ENCODE measurements at regions not wholly inside any gene's neighbourhood (a gene's known extent, or its start where the extent isn't known, plus 50 kb on each side); places are given as distances from the start of the nearest gene placed in this dataset.

DNA sequence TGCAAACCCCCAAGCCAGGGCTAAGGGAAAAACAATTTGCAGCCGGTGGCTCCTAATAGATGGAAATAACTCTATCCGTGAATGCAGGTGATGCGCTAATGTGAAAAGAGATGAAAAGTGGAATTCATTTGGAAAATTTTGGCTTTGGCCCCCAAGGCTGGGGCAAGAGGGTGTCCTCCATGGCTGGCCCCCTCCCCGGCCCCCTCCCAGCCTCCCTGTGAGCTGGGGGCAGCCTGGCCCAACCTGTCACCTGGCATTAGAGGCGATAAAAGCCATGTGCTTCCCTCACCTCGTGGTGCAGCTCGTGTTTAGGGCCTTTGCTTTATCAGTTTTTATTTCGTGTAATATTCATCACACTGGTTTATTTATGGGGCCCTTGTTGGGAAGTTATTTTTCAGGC, 267.2 kb downstream of the ENGASE start:
- Mint-ChIP-seq H3K27me3 (ENCODE audit: low read depth) (peaks cover 12% of the 10 kb centered on the region), H3K36me3 (ENCODE audit: low read depth) (no peaks in the 10 kb centered on the region), H3K9me3 (no peaks in the 10 kb centered on the region), H3K4me3 (no peak overlapping the region), H3K27ac (no peak overlapping the region), H3K4me1 (ENCODE audit: low read depth) (no peaks in the 10 kb centered on the region)

DNA sequence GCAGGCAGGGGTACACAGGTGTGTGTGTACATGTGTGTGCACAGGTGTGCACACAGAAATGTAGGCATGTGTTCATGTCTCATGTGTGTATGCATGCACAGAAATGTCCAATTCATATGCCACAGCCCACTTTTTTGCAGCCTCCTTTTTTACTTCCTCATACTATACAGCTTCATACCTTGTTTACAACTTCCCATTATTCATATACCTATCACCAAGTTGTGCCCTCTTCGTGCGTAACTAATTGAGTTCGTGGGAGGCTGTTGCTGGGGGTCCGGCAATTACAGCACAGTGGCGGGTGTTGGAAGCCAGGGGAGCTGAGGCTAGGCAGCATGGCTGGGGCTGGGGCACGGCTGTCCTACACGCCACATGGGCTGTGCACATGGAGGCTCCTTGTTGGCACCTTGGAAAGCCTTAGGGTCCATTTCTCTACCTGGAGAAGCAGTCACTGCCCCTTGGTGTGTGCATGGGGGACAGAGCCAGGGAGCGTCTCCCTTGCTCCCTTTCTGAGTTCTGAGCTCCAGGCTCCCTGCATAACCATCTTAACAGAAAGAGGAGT, 266.7 kb downstream of the ENGASE start:
- Mint-ChIP-seq H3K9me3 (no peaks in the 10 kb centered on the region), H3K27me3 (ENCODE audit: low read depth) (peaks cover 11% of the 10 kb centered on the region), H3K36me3 (ENCODE audit: low read depth) (no peaks in the 10 kb centered on the region), H3K27ac (no peak overlapping the region), H3K4me1 (ENCODE audit: low read depth) (no peaks in the 10 kb centered on the region), H3K4me3 (no peak overlapping the region)

GRCh38 chr17:79340333-79341221, 266.0 kb downstream of the ENGASE start:
- no peak overlapping the region for H3K27ac Mint-ChIP-seq
- no peaks in the 10 kb centered on the region for H3K4me1 Mint-ChIP-seq (ENCODE audit: low read depth)
- H3K27me3 Mint-ChIP-seq (ENCODE audit: low read depth) = peaks cover 9% of the 10 kb centered on the region
- H3K9me3 Mint-ChIP-seq = no peaks in the 10 kb centered on the region
- no peaks in the 10 kb centered on the region for H3K36me3 Mint-ChIP-seq (ENCODE audit: low read depth)
- H3K4me3 Mint-ChIP-seq = no peak overlapping the region

DNA sequence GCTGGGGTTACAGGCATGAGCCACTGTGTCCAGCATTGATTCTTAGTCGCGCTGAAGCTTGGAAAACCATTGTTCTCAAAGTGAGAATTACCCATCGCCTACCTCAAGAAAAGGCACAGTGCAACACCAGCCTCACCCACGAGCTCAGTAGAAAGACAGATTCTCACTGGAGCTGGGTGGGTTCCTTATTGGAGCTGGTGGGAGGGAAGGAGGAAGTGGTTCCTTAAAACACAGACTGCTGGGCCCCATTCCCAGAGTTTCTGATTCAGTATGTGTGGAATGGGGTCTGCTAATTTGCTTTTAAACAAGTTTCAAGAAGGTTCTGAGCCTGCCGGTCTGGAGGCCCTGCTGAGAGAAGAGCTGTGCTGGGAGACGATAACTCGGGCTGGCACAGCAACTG, 264.7 kb downstream of the ENGASE start:
- no peaks in the 10 kb centered on the region for H3K27me3 Mint-ChIP-seq (ENCODE audit: low read depth)

GRCh38 chr17:79338604-79339003, 264.0 kb downstream of the ENGASE start:
- no peak overlapping the region for H3K4me3 Mint-ChIP-seq
- no peaks in the 10 kb centered on the region for H3K36me3 Mint-ChIP-seq (ENCODE audit: low read depth)
- H3K9me3 Mint-ChIP-seq = no peaks in the 10 kb centered on the region
- H3K27ac Mint-ChIP-seq = no peak overlapping the region
- H3K4me1 Mint-ChIP-seq (ENCODE audit: low read depth) = no peaks in the 10 kb centered on the region
- no peaks in the 10 kb centered on the region for H3K27me3 Mint-ChIP-seq (ENCODE audit: low read depth)

More for the DNA sequence above, 264.7 kb downstream of the ENGASE start:
- Mint-ChIP-seq H3K27ac (no peak overlapping the region), H3K9me3 (no peaks in the 10 kb centered on the region), H3K4me1 (ENCODE audit: low read depth) (no peaks in the 10 kb centered on the region), H3K4me3 (no peak overlapping the region), H3K36me3 (ENCODE audit: low read depth) (no peaks in the 10 kb centered on the region)

DNA sequence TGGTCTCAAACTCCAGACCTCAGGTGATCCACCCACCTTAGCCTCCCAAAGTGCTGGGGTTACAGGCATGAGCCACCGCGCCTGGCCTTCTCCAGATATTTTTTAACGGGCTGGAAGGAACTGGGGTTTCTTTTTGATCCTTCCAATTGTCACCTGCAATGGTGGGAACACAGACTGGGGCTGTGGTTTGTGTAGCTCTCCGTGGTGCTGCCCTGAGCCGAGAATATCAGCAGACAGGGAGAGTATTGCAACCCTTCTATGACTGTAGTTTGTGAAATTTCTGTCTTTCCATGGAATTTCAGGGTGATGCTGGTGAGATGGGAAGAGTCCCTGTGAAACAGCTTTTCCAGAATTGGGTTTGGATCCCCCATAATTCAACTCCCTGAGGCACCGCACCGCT, 263.5 kb downstream of the ENGASE start:
- no peaks in the 10 kb centered on the region for H3K9me3 Mint-ChIP-seq
- H3K4me1 Mint-ChIP-seq (ENCODE audit: low read depth) = no peaks in the 10 kb centered on the region
- no peak overlapping the region for H3K4me3 Mint-ChIP-seq

GRCh38 chr17:79337053-79337452, 262.4 kb downstream of the ENGASE start:
- Mint-ChIP-seq H3K9me3 (no peaks in the 10 kb centered on the region), H3K27me3 (ENCODE audit: low read depth) (peaks cover 4% of the 10 kb centered on the region), H3K4me3 (no peak overlapping the region), H3K36me3 (ENCODE audit: low read depth) (no peaks in the 10 kb centered on the region), H3K4me1 (ENCODE audit: low read depth) (no peaks in the 10 kb centered on the region), H3K27ac (no peak overlapping the region)

More for the DNA sequence above, 263.5 kb downstream of the ENGASE start:
- Mint-ChIP-seq H3K27me3 (ENCODE audit: low read depth) (no peaks in the 10 kb centered on the region), H3K27ac (no peak overlapping the region), H3K36me3 (ENCODE audit: low read depth) (no peaks in the 10 kb centered on the region)

GRCh38 chr17:79335456-79335855, 260.8 kb downstream of the ENGASE start:
- Mint-ChIP-seq H3K27me3 (ENCODE audit: low read depth) (peaks cover 4% of the 10 kb centered on the region), H3K9me3 (no peaks in the 10 kb centered on the region), H3K27ac (no peak overlapping the region), H3K36me3 (ENCODE audit: low read depth) (no peaks in the 10 kb centered on the region), H3K4me1 (ENCODE audit: low read depth) (no peaks in the 10 kb centered on the region), H3K4me3 (no peak overlapping the region)

DNA sequence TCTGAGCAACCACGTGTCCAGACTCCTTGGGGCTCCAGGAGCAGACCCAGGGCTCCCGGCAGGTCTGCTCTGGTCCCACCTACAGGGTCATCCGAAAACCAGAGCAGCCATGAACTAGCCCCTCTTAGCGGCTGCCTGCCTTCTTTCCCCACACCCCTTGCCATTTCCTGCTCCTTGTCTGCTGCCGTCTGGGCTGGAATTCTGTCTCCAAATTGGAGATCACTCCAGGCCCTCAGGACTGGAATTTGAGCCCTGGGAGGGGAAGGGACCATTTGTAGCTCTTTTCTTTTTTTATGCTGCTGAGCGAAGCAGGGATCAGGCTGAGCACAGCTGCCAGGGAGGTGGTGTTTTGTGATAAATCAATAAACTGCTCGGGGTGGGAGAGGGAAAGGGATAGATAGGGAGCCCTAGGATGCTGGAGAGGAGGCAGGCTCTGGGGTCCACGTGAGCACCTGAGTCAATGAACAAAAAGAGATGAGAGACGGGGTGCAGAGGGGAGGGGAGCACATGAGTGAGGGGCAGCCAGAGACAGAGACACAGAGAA, 257.5 kb downstream of the ENGASE start:
- Mint-ChIP-seq H3K36me3 (ENCODE audit: low read depth) (no peaks in the 10 kb centered on the region), H3K9me3 (no peaks in the 10 kb centered on the region), H3K27me3 (ENCODE audit: low read depth) (peaks cover 4% of the 10 kb centered on the region), H3K4me3 (no peak overlapping the region), H3K4me1 (ENCODE audit: low read depth) (no peaks in the 10 kb centered on the region), H3K27ac (no peak overlapping the region)

DNA sequence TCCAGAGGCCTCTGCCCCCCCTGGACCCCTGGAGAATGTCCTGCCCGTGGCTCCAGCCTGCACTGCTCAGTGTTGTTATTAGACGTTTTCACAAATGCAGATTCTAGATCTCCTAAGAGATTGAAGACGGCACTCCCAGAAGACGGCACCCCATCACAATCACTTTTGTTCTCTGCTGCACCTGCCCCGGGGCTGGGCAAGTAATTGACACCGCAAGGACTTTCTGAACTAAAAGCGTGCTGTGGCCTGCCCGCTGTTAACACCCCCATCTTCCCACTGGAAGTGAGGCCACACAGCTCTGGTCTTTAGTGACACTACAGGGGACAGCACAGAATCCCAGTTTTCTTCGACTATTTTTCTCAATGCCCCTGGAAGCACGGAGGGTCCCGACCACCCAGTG, 256.9 kb downstream of the ENGASE start:
- Mint-ChIP-seq H3K27ac (no peak overlapping the region), H3K9me3 (no peaks in the 10 kb centered on the region), H3K36me3 (ENCODE audit: low read depth) (no peaks in the 10 kb centered on the region), H3K4me3 (no peak overlapping the region), H3K4me1 (ENCODE audit: low read depth) (no peaks in the 10 kb centered on the region), H3K27me3 (ENCODE audit: low read depth) (peaks cover 4% of the 10 kb centered on the region)

- Mint-ChIP-seq H3K27me3 (ENCODE audit: low read depth) (peaks cover 4% of the 10 kb centered on the region), H3K27ac (no peak overlapping the region), H3K36me3 (ENCODE audit: low read depth) (no peaks in the 10 kb centered on the region), H3K4me3 (no peak overlapping the region), H3K9me3 (no peaks in the 10 kb centered on the region), H3K4me1 (ENCODE audit: low read depth) (no peaks in the 10 kb centered on the region)
Observed at GRCh38 chr17:79330696-79331095, 256.1 kb downstream of the ENGASE start.

GRCh38 chr17:79330229-79330628, 255.6 kb downstream of the ENGASE start:
- Mint-ChIP-seq H3K4me3 (no peak overlapping the region), H3K36me3 (ENCODE audit: low read depth) (no peaks in the 10 kb centered on the region), H3K27me3 (ENCODE audit: low read depth) (peaks cover 4% of the 10 kb centered on the region), H3K27ac (no peak overlapping the region), H3K9me3 (no peaks in the 10 kb centered on the region), H3K4me1 (ENCODE audit: low read depth) (no peaks in the 10 kb centered on the region)

DNA sequence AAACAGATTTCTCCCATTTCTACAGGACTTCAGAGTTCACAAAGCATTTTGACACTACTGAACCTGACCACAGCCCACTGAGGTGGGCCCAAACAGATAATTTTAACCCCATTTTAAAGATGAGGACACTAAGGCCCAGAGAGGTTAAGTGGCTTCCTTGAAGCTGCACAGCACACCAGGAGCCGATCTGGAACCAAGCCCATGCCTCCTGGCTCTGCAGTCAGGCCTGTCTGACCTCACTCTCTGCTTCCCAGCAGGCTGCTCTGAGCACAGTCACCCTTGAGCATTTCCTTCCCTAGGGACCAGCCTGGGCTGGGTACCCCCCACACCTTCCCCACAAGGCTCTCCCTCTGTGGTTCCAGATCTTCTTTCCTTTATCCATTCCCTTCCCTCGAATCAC, 252.2 kb downstream of the ENGASE start:
- Mint-ChIP-seq H3K9me3 (no peaks in the 10 kb centered on the region), H3K4me3 (no peak overlapping the region), H3K27me3 (ENCODE audit: low read depth) (no peaks in the 10 kb centered on the region), H3K36me3 (ENCODE audit: low read depth) (no peaks in the 10 kb centered on the region), H3K27ac (no peak overlapping the region), H3K4me1 (ENCODE audit: low read depth) (no peaks in the 10 kb centered on the region)

GRCh38 chr17:79325709-79326430, 251.2 kb downstream of the ENGASE start:
- Mint-ChIP-seq H3K27me3 (ENCODE audit: low read depth) (no peaks in the 10 kb centered on the region), H3K4me1 (ENCODE audit: low read depth) (no peaks in the 10 kb centered on the region), H3K4me3 (no peak overlapping the region), H3K9me3 (no peaks in the 10 kb centered on the region), H3K36me3 (ENCODE audit: low read depth) (no peaks in the 10 kb centered on the region), H3K27ac (no peak overlapping the region)

DNA sequence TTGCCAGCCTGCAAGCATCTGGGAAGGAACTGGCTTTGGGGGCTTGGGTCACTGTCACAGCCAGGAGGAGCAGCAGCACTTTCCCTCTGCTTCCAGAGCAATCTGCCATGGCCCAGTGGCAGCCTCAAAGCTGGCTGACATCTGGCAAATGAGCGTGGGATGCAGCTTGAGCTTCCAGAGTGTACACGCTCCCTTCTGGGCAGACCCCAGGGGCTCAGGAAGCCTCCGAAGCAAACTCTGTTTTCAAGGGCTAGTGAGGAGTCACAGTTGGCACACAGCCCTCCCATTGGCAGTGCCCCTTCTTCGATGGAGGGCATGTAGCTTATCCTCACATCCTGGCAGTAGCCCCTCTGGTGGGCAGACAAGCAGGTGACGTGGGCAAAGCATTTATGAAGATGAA, 249.6 kb downstream of the ENGASE start:
- Mint-ChIP-seq H3K9me3 (no peaks in the 10 kb centered on the region), H3K36me3 (ENCODE audit: low read depth) (no peaks in the 10 kb centered on the region), H3K27ac (no peak overlapping the region), H3K4me1 (ENCODE audit: low read depth) (no peaks in the 10 kb centered on the region), H3K27me3 (ENCODE audit: low read depth) (no peaks in the 10 kb centered on the region), H3K4me3 (no peak overlapping the region)

All from T-helper 1 cell treated with Interleukin-12 subunit alpha and Interleukin-12 subunit beta and Interleukin-4 antibody, amounts not matched to agents 30 μg/mL and 1 μg/mL, for 36 hours (primary cell).